BLaER1 (cell line): ENCODE measurements at regions not wholly inside any gene's neighbourhood (a gene's known extent, or its start where the extent isn't known, plus 50 kb on each side); places are given as distances from the start of the nearest gene placed in this dataset.

Experiments used
- H3K27ac ChIP-seq: shearing (Covaris generic); formaldehyde crosslinking; 2 replicates; pipeline ENCODE4 v1.8.1; 2022
- H3K27me3 ChIP-seq: shearing (Covaris generic); formaldehyde crosslinking; 2 replicates; pipeline ENCODE4 v1.8.1; 2022
- H3K36me3 ChIP-seq: shearing (Covaris generic); formaldehyde crosslinking; 2 replicates; pipeline ENCODE4 v1.8.1; 2022
- H3K4me1 ChIP-seq: shearing (Covaris generic); formaldehyde crosslinking; 2 replicates; pipeline ENCODE4 v1.8.1; 2022
- H3K4me2 ChIP-seq: shearing (Covaris generic); formaldehyde crosslinking; 2 replicates; pipeline ENCODE4 v1.8.1; 2022
- H3K4me3 ChIP-seq: shearing (Covaris generic); formaldehyde crosslinking; 2 replicates; pipeline ENCODE4 v1.8.1; 2022
- H3K9ac ChIP-seq: shearing (Covaris generic); formaldehyde crosslinking; 2 replicates; pipeline ENCODE4 v1.8.1; 2022
- H3K9me3 ChIP-seq: shearing (Covaris generic); formaldehyde crosslinking; 2 replicates; pipeline ENCODE4 v1.8.1; 2022
- H4K20me1 ChIP-seq: shearing (Covaris generic); formaldehyde crosslinking; 2 replicates; pipeline ENCODE4 v1.8.1; 2022
- Cebpa-rat ChIP-seq: shearing (Covaris generic); IDR thresholded peaks from 2 replicates; pipeline ENCODE4 v1.8.1; 2022

GRCh38 chr7:115241151-115241550 lies 319.3 kb downstream of the MDFIC start:
- H4K20me1 ChIP-seq = no peaks in the 10 kb centered on the region
- no peaks in the 10 kb centered on the region for H3K27me3 ChIP-seq
- TF ChIP-seq Cebpa-rat = no peak
- H3K9me3 ChIP-seq = no peaks in the 10 kb centered on the region
- no peaks in the 10 kb centered on the region for H3K36me3 ChIP-seq
- no peak overlapping the region for H3K9ac ChIP-seq
- no peak overlapping the region for H3K4me3 ChIP-seq
- no peak overlapping the region for H3K4me2 ChIP-seq
- H3K4me1 ChIP-seq = no peaks in the 10 kb centered on the region
- H3K27ac ChIP-seq = no peak overlapping the region

DNA sequence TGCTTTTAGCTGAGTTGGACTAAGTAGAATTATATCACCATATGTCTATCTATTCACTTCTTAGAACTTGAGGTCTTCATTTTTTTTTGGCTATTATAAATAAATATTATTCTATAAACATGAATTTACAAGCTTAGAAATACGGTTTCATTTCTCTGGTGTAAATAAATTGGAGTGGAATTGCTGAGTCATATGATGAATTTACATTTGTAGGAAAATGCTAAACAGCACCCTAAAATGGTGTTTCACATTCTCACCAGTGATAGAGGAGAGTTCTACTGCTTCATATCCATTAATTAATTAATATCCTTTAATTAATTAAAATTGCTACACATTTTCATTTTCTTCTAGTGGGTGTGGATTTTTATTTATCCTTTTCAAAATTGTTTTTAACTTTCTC lies 318.3 kb downstream of the MDFIC start:
- no peaks in the 10 kb centered on the region for H3K27me3 ChIP-seq
- no peak for TF ChIP-seq Cebpa-rat
- H4K20me1 ChIP-seq = no peaks in the 10 kb centered on the region
- no peak overlapping the region for H3K4me2 ChIP-seq
- no peak overlapping the region for H3K9ac ChIP-seq
- H3K27ac ChIP-seq = no peak overlapping the region
- no peaks in the 10 kb centered on the region for H3K4me1 ChIP-seq
- no peak overlapping the region for H3K4me3 ChIP-seq
- H3K9me3 ChIP-seq = no peaks in the 10 kb centered on the region
- H3K36me3 ChIP-seq = no peaks in the 10 kb centered on the region

DNA sequence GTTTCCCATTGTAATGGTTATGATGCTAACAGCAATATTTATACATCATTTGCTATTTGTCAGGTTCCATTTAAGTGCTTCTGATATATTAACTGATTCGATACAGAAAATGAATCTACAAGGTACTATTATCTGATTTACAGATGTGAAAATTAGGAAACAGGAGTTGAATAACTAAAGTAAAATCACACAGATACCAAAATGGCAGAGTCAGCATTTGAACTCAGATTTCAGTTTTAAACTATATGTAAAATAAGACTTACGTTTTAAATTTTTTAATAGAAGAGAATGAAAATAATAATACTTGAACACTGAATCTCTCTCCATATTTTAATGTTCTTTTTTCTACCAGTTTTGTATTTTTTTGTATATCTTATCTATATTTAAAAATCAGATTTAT lies 313.2 kb downstream of the MDFIC start:
- Histone ChIP-seq H3K36me3 (no peaks in the 10 kb centered on the region), H4K20me1 (no peaks in the 10 kb centered on the region), H3K9me3 (no peaks in the 10 kb centered on the region), H3K4me1 (peaks cover 10% of the 10 kb centered on the region), H3K4me3 (no peak overlapping the region), H3K27me3 (no peaks in the 10 kb centered on the region), H3K4me2 (no peak overlapping the region), H3K27ac (no peak overlapping the region), H3K9ac (no peak overlapping the region)
- no peak for TF ChIP-seq Cebpa-rat

DNA sequence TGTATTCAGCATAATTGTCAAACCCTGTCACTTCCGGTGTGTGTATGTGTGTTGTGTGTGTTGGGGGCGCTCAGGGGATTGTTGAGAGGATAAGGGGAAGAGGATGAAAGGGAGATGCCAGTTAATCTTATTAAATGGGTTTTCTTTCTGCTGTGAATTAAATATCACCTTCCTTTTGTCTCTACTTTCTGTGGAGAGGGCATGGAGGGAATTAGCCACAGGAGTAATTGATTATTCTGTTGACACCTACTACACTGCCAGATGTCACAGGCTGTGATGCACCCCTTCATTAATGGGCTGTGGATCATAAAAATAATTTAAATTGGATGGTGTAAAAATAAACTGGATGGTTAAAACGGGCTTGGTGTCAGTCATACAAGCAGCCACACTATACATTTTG lies 311.9 kb downstream of the MDFIC start:
- no peaks in the 10 kb centered on the region for H4K20me1 ChIP-seq
- no peaks in the 10 kb centered on the region for H3K9me3 ChIP-seq
- H3K36me3 ChIP-seq = no peaks in the 10 kb centered on the region
- H3K4me3 ChIP-seq = no peak overlapping the region
- no peaks in the 10 kb centered on the region for H3K27me3 ChIP-seq
- no peak overlapping the region for H3K9ac ChIP-seq
- H3K27ac ChIP-seq = no peak overlapping the region
- no peak overlapping the region for H3K4me2 ChIP-seq
- no peak for TF ChIP-seq Cebpa-rat
- peaks cover 23% of the 10 kb centered on the region for H3K4me1 ChIP-seq

DNA sequence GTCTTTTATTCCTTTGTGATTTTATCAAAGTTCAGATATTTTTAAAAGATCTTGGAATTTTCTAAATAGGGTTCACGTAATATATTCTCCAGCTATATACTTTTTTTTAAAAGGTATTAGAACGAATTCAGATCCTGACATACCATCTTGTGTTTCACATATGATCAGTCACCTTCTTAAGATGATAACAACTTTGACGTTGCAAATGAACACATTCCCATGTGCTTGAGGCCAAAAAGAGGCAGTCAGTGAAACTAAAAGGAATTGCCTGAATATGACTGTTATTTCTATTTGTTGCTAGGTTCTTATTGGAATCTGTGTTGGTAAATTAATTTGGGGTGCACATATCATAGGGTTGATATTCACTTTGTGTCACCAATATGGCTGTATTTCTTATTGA lies 310.1 kb downstream of the MDFIC start:
- Histone ChIP-seq H3K27ac (no peak overlapping the region), H4K20me1 (no peaks in the 10 kb centered on the region), H3K36me3 (no peaks in the 10 kb centered on the region), H3K9me3 (no peaks in the 10 kb centered on the region), H3K9ac (no peak overlapping the region), H3K27me3 (no peaks in the 10 kb centered on the region), H3K4me1 (peaks cover 23% of the 10 kb centered on the region), H3K4me3 (no peak overlapping the region), H3K4me2 (no peak overlapping the region)
- TF ChIP-seq Cebpa-rat = no peak

GRCh38 chr7:115230882-115231571 lies 309.1 kb downstream of the MDFIC start:
- TF ChIP-seq Cebpa-rat = no peak
- H3K9ac ChIP-seq = no peak overlapping the region
- H3K27ac ChIP-seq = no peak overlapping the region
- no peaks in the 10 kb centered on the region for H3K9me3 ChIP-seq
- H3K4me2 ChIP-seq = peak overlapping the region; percentile 39
- H4K20me1 ChIP-seq = no peaks in the 10 kb centered on the region
- H3K4me3 ChIP-seq = no peak overlapping the region
- no peaks in the 10 kb centered on the region for H3K36me3 ChIP-seq
- H3K4me1 ChIP-seq = peaks cover 23% of the 10 kb centered on the region
- no peaks in the 10 kb centered on the region for H3K27me3 ChIP-seq

DNA sequence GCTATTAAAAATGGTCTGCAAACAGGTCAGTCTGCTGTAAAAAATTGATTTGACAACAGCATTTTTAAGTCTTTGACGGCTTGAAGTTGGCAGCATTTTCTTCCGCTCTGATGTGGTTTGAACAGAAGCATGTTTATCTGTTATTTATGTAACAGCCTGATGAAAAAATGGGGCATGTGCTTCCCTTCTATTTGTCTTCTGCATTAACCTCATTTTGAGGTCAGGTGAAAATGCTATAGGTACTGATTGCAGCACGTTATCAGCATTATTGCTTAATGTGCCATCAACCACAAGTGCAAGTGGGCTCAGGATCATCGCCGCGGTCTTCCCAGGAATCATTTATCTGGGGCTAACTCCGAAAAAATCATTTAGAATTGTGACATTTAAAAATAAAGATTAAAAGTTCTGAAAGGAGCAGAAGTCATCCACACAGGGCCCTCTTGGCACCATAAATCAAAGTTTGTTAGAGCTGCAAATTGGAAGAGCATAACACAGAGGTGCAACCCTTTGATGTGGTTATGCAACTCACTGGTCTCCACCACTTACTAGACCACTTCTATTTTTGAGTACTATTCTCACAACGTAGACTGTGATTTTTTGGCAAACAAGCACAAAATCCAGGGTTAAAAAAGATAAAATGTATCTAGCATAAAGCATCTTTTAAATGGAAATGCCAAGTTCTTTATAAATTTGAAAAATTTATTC lies 307.7 kb downstream of the MDFIC start:
- H3K4me2 ChIP-seq = peak overlapping the region; percentile 29
- no peak for TF ChIP-seq Cebpa-rat
- H3K9me3 ChIP-seq = no peaks in the 10 kb centered on the region
- no peak overlapping the region for H3K9ac ChIP-seq
- H3K27me3 ChIP-seq = no peaks in the 10 kb centered on the region
- no peaks in the 10 kb centered on the region for H4K20me1 ChIP-seq
- peaks cover 23% of the 10 kb centered on the region for H3K4me1 ChIP-seq
- H3K27ac ChIP-seq = no peak overlapping the region
- H3K36me3 ChIP-seq = no peaks in the 10 kb centered on the region
- no peak overlapping the region for H3K4me3 ChIP-seq

GRCh38 chr7:115227473-115228235 lies 305.8 kb downstream of the MDFIC start:
- no peak for TF ChIP-seq Cebpa-rat
- Histone ChIP-seq H3K4me2 (no peak overlapping the region), H3K9me3 (no peaks in the 10 kb centered on the region), H3K27me3 (no peaks in the 10 kb centered on the region), H3K27ac (no peak overlapping the region), H3K4me1 (peaks cover 23% of the 10 kb centered on the region), H3K4me3 (no peak overlapping the region), H4K20me1 (no peaks in the 10 kb centered on the region), H3K9ac (no peak overlapping the region), H3K36me3 (no peaks in the 10 kb centered on the region)

GRCh38 chr7:115226410-115226809 lies 304.5 kb downstream of the MDFIC start:
- Histone ChIP-seq H3K4me3 (no peak overlapping the region), H3K9me3 (no peaks in the 10 kb centered on the region), H3K4me1 (peaks cover 23% of the 10 kb centered on the region), H3K27me3 (no peaks in the 10 kb centered on the region), H4K20me1 (no peaks in the 10 kb centered on the region), H3K4me2 (no peak overlapping the region), H3K9ac (no peak overlapping the region), H3K36me3 (no peaks in the 10 kb centered on the region), H3K27ac (no peak overlapping the region)
- TF ChIP-seq Cebpa-rat = no peak

DNA sequence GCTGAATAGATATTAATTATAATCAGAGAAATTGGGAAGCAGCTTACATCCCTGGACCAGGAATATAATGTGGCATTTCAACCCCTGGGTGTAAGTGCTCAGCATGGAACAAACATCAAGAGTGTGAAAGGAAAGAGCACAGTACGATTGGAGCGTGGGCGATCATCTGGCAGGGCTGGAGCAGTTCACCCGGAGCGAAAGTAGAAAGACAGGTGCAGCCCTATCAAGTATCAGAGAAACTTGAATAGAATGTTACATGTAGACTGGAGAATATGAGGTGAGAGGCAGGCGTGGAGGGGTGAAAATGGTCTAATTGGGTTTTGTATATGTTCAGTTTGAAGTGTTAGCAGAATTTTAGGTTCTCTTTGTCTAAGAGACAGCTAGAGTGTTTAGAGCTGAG lies 303.0 kb downstream of the MDFIC start:
- Histone ChIP-seq H3K9me3 (no peaks in the 10 kb centered on the region), H3K36me3 (no peaks in the 10 kb centered on the region), H3K4me1 (peaks cover 11% of the 10 kb centered on the region), H3K4me2 (no peak overlapping the region), H3K27me3 (no peaks in the 10 kb centered on the region), H3K4me3 (no peak overlapping the region), H4K20me1 (no peaks in the 10 kb centered on the region), H3K27ac (no peak overlapping the region), H3K9ac (no peak overlapping the region)
- no peak for TF ChIP-seq Cebpa-rat
